WTC11 (cell line): ENCODE measurements at regions not wholly inside any gene's neighbourhood (a gene's known extent, or its start where the extent isn't known, plus 50 kb on each side); places are given as distances from the start of the nearest gene placed in this dataset.

Experiments
- ATAC-seq: fragments of 200-7000 bp; cut with Tn5 transposase; 2 replicates; pipeline ENCODE4 v1.10.0; 2021; ENCODE audit warnings: mild to moderate bottlenecking, moderate library complexity
- CTCF ChIA-PET: fragments of 300-600 bp; sonication (Branson Sonifier 250); formaldehyde crosslinking; loops from one replicate; lab custom pipeline; 2021; ENCODE audit warnings: antibody characterized with exemption; lab: Charles Lee
- POLR2A ChIA-PET: fragments of 350-600 bp; sonication (Branson Sonifier 250); formaldehyde crosslinking; loops from one replicate; lab custom pipeline; 2021; ENCODE audit warnings: antibody characterized with exemption; lab: Charles Lee
- DNase-seq: peaks from one replicate; pipeline ENCODE4 v3.0.0; 2021; ENCODE audit warnings: low spot score
- H3K27ac Mint-ChIP-seq: 2 replicates; pipeline ENCODE4 v1.8.0; 2021; ENCODE audit warnings: mixed read lengths
- H3K27me3 Mint-ChIP-seq: 2 replicates; pipeline ENCODE4 v1.8.0; 2021; ENCODE audit warnings: low read depth, mild to moderate bottlenecking, moderate library complexity, mixed read lengths
- H3K36me3 Mint-ChIP-seq: 2 replicates; pipeline ENCODE4 v1.8.0; 2021; ENCODE audit warnings: mixed read lengths
- H3K4me1 Mint-ChIP-seq: 2 replicates; pipeline ENCODE4 v1.8.0; 2022; ENCODE audit warnings: mixed read lengths
- H3K4me3 Mint-ChIP-seq: 2 replicates; pipeline ENCODE4 v1.8.0; 2021; ENCODE audit warnings: mild to moderate bottlenecking, moderate library complexity, mixed read lengths
- H3K9me3 Mint-ChIP-seq: 2 replicates; pipeline ENCODE4 v1.8.0; 2021; ENCODE audit warnings: mixed read lengths
- AR ChIP-seq: fragments of 250-450 bp; sonication (Bioruptor Pico); IDR thresholded peaks from 2 replicates; pipeline ENCODE4 v1.9.0; 2021; ENCODE audit warnings: mild to moderate bottlenecking
- ATF2 ChIP-seq: sonication (generic); formaldehyde crosslinking; IDR thresholded peaks from 2 replicates; pipeline ENCODE4 v1.8.1; 2022; ENCODE audit warnings: low read depth, missing genetic modification reagents, borderline replicate concordance
- ATF6 ChIP-seq: sonication (generic); formaldehyde crosslinking; IDR thresholded peaks from 2 replicates; pipeline ENCODE4 v1.8.1; 2023; ENCODE audit warnings: mild to moderate bottlenecking, missing genetic modification reagents
- EMX1 ChIP-seq: fragments of 250-450 bp; sonication (Bioruptor Pico); IDR thresholded peaks from 2 replicates; pipeline ENCODE4 v1.8.0; 2021; ENCODE audit warnings: mild to moderate bottlenecking
- GTF2I ChIP-seq: fragments of 250-450 bp; sonication (Bioruptor Pico); conservative IDR thresholded peaks from 2 replicates; pipeline ENCODE4 v1.4.0; 2021; ENCODE audit warnings: mild to moderate bottlenecking
- HMGA2 ChIP-seq: fragments of 250-450 bp; sonication (Bioruptor Pico); IDR thresholded peaks from 2 replicates; pipeline ENCODE4 v1.4.0; 2021; ENCODE audit warnings: mild to moderate bottlenecking, moderate library complexity
- KAT7 ChIP-seq: sonication (generic); formaldehyde crosslinking; IDR thresholded peaks from 2 replicates; pipeline ENCODE4 v1.8.1; 2023; ENCODE audit warnings: missing genetic modification reagents, mild to moderate bottlenecking, borderline replicate concordance
- NFATC4 ChIP-seq: fragments of 250-450 bp; sonication (Bioruptor Pico); IDR thresholded peaks from 2 replicates; pipeline ENCODE4 v1.9.0; 2021; ENCODE audit warnings: mild to moderate bottlenecking
- NR3C1 ChIP-seq: sonication (generic); formaldehyde crosslinking; conservative IDR thresholded peaks from 2 replicates; pipeline ENCODE4 v1.8.1; 2023; ENCODE audit warnings: low read depth, mild to moderate bottlenecking, missing genetic modification reagents
- RORB ChIP-seq: fragments of 250-450 bp; sonication (Bioruptor Pico); IDR thresholded peaks from 2 replicates; pipeline ENCODE4 v1.9.0; 2021; ENCODE audit warnings: mild to moderate bottlenecking
- ZNF396 ChIP-seq: fragments of 250-450 bp; sonication (Bioruptor Pico); IDR thresholded peaks from 2 replicates; pipeline ENCODE4 v1.8.0; 2021; ENCODE audit warnings: mild to moderate bottlenecking, moderate library complexity, borderline replicate concordance
- ZNF425 ChIP-seq: fragments of 250-450 bp; sonication (Bioruptor Pico); conservative IDR thresholded peaks from 2 replicates; pipeline ENCODE4 v1.9.0; 2021; ENCODE audit warnings: mild to moderate bottlenecking
- TF ChIP-seq, protein P1 (sequence below): fragments of 250-450 bp; sonication (Bioruptor Pico); IDR thresholded peaks from 2 replicates; pipeline ENCODE4 v2.1.2; 2022; ENCODE audit warnings: mild to moderate bottlenecking, moderate library complexity
- TF ChIP-seq, protein P2 (sequence below): sonication (generic); formaldehyde crosslinking; IDR thresholded peaks from 2 replicates; pipeline ENCODE4 v1.8.1; 2023; ENCODE audit warnings: mild to moderate bottlenecking, missing genetic modification reagents, borderline replicate concordance

GRCh38 chr10:34049887-34050286 lies 715.4 kb upstream of the NRP1 start:
- no peak for ATAC-seq
- CTCF ChIA-PET: interaction anchor here (1.6 kb wide), 1 partner anchor 34 kb away, joined by 5 read pairs; no protein-coding TSS in a partner anchor
- no peak for TF ChIP-seq NFATC4 (CRISPR knock-in tag)
- no peak for TF ChIP-seq KAT7 (CRISPR knock-in tag)
- Mint-ChIP-seq H3K36me3 (no peaks in the 10 kb centered on the region; the same call in 1 of the 2 replicates), H3K9me3 (peaks cover 21% of the 10 kb centered on the region), H3K4me1 (no peaks in the 10 kb centered on the region), H3K27me3 (no peaks in the 10 kb centered on the region; the same call in 1 of the 2 replicates), H3K4me3 (no peak overlapping the region), H3K27ac (no peak overlapping the region)
- DNase-seq: no peak
- POLR2A ChIA-PET: no interaction called here

DNA sequence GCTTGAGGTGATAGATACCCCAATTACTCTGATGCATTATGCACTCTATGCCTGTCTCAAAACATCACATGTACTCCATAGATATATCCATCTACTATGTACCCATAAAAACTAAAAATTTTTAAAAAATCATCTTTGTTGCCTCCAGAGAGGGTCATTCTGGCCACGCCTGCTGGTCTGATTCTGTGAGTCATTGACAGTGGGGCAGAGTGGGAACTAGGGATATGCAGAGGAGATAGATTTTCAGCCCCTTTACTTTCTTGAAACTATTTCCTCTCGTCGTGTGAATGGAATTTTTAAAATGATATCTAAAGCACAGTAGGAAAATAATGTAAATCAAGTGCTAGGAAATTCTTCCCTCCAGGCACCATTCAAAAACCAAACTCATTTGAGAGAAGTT lies 715.0 kb upstream of the NRP1 start:
- ChIA-PET POLR2A (no interaction called here), CTCF (interaction anchor here (1.6 kb wide), 1 partner anchor 33 kb away, joined by 5 read pairs; no protein-coding TSS in a partner anchor)
- H3K4me3 Mint-ChIP-seq: no peak overlapping the region
- H3K9me3 Mint-ChIP-seq: peaks cover 21% of the 10 kb centered on the region
- DNase-seq: no peak
- H3K27me3 Mint-ChIP-seq: no peaks in the 10 kb centered on the region; the same call in 1 of the 2 replicates
- no peaks in the 10 kb centered on the region for H3K4me1 Mint-ChIP-seq
- H3K36me3 Mint-ChIP-seq: no peaks in the 10 kb centered on the region; the same call in 1 of the 2 replicates
- ATAC-seq: no peak
- no peak overlapping the region for H3K27ac Mint-ChIP-seq
- no peak for TF ChIP-seq RORB
- no peak for TF ChIP-seq KAT7 (CRISPR knock-in tag)
- TF ChIP-seq ZNF425: no peak
- no peak for TF ChIP-seq ZNF396 (CRISPR knock-in tag)
- TF ChIP-seq AR (CRISPR knock-in tag): no peak
- TF ChIP-seq GTF2I: no peak
- no peak for TF ChIP-seq EMX1 (CRISPR knock-in tag)
- TF ChIP-seq NR3C1: no peak
- TF ChIP-seq, protein P1, sequence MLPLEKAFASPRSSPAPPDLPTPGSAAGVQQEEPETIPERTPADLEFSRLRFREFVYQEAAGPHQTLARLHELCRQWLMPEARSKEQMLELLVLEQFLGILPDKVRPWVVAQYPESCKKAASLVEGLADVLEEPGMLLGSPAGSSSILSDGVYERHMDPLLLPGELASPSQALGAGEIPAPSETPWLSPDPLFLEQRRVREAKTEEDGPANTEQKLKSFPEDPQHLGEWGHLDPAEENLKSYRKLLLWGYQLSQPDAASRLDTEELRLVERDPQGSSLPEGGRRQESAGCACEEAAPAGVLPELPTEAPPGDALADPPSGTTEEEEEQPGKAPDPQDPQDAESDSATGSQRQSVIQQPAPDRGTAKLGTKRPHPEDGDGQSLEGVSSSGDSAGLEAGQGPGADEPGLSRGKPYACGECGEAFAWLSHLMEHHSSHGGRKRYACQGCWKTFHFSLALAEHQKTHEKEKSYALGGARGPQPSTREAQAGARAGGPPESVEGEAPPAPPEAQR (CRISPR knock-in tag): no peak
- TF ChIP-seq ATF6 (CRISPR knock-in tag): no peak
- no peak for TF ChIP-seq ATF2 (CRISPR knock-in tag)
- TF ChIP-seq HMGA2: no peak
- TF ChIP-seq, protein P2, sequence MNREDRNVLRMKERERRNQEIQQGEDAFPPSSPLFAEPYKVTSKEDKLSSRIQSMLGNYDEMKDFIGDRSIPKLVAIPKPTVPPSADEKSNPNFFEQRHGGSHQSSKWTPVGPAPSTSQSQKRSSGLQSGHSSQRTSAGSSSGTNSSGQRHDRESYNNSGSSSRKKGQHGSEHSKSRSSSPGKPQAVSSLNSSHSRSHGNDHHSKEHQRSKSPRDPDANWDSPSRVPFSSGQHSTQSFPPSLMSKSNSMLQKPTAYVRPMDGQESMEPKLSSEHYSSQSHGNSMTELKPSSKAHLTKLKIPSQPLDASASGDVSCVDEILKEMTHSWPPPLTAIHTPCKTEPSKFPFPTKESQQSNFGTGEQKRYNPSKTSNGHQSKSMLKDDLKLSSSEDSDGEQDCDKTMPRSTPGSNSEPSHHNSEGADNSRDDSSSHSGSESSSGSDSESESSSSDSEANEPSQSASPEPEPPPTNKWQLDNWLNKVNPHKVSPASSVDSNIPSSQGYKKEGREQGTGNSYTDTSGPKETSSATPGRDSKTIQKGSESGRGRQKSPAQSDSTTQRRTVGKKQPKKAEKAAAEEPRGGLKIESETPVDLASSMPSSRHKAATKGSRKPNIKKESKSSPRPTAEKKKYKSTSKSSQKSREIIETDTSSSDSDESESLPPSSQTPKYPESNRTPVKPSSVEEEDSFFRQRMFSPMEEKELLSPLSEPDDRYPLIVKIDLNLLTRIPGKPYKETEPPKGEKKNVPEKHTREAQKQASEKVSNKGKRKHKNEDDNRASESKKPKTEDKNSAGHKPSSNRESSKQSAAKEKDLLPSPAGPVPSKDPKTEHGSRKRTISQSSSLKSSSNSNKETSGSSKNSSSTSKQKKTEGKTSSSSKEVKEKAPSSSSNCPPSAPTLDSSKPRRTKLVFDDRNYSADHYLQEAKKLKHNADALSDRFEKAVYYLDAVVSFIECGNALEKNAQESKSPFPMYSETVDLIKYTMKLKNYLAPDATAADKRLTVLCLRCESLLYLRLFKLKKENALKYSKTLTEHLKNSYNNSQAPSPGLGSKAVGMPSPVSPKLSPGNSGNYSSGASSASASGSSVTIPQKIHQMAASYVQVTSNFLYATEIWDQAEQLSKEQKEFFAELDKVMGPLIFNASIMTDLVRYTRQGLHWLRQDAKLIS (CRISPR knock-in tag): no peak
